Tibial nerve (tissue), 3 donors: ENCODE measurements at regions not wholly inside any gene's neighbourhood (a gene's known extent, or its start where the extent isn't known, plus 50 kb on each side); places are given as distances from the start of the nearest gene placed in this dataset.

Experiments
- CTCF ChIP-seq, 5 experiments: fragments of 200-600 bp in 3 of 5; fragments of 450-650 bp in 2 of 5; sonication (generic) in 3 of 5; IDR thresholded peaks; one replicate each; pipeline ENCODE4 v1.5.1; 2016 to 2019; ENCODE audit warnings: antibody characterized with exemption in 5 of 5, mild to moderate bottlenecking in 3 of 5, moderate library complexity in 2 of 5
- POLR2A ChIP-seq, 2 donors: fragments of 450-650 bp; IDR thresholded peaks; one replicate each; pipeline ENCODE4 v1.6.1; 2017; ENCODE audit warnings: antibody characterized with exemption in 2 of 2, mild to moderate bottlenecking in 2 of 2, moderate library complexity in 2 of 2

GRCh38 chr12:86788661-86789060 is 532.5 kb upstream of the MGAT4C start:
- TF ChIP-seq CTCF (IDR thresholded peaks at IDR 0.05) (no peak), POLR2A (IDR thresholded peaks at IDR 0.05) (no peak)
